Liver (tissue), 8 donors: ENCODE measurements at regions not wholly inside any gene's neighbourhood (a gene's known extent, or its start where the extent isn't known, plus 50 kb on each side); places are given as distances from the start of the nearest gene placed in this dataset.

Experiments
- DNase-seq: peaks from one replicate; pipeline ENCODE4 v3.0.0-alpha.2; 2017; ENCODE audit warnings: low spot score
- H3K27ac ChIP-seq, 2 donors: one replicate each; pipeline ENCODE4 v1.7.0; 2013; ENCODE audit warnings: inconsistent platforms in 2 of 2, low read length in 2 of 2, control low read depth in 1 of 2, low read depth in 1 of 2, mild to moderate bottlenecking in 1 of 2
- H3K27me3 ChIP-seq, 4 donors: one replicate each; pipeline versions ENCODE4 v1.6.1 to v1.7.0; 2013; ENCODE audit warnings: low read length in 3 of 4, inconsistent platforms in 1 of 4, mild to moderate bottlenecking in 1 of 4, moderate library complexity in 1 of 4; ENCODE audit not compliant: control insufficient read depth in 4 of 4, insufficient read depth in 4 of 4
- H3K36me3 ChIP-seq, 4 donors: one replicate each; pipeline versions ENCODE4 v1.6.1 to v1.7.0; 2013; ENCODE audit warnings: low read length in 3 of 4, mild to moderate bottlenecking in 3 of 4, low read depth in 1 of 4, moderate library complexity in 1 of 4; ENCODE audit not compliant: control insufficient read depth in 4 of 4, insufficient read depth in 3 of 4
- H3K4me1 ChIP-seq, 4 donors: one replicate each; pipeline versions ENCODE4 v1.6.1 to v1.7.0; 2013; ENCODE audit warnings: low read length in 3 of 4, mild to moderate bottlenecking in 3 of 4, moderate library complexity in 1 of 4; ENCODE audit not compliant: control insufficient read depth in 4 of 4, insufficient read depth in 4 of 4
- H3K4me3 ChIP-seq, 3 donors: one replicate each; pipeline versions ENCODE4 v1.6.1 to v1.7.0; 2013; ENCODE audit warnings: low read length in 3 of 3, control low read depth in 1 of 3, low read depth in 1 of 3, mild to moderate bottlenecking in 1 of 3
- H3K9ac ChIP-seq, 2 donors: one replicate each; pipeline ENCODE4 v1.7.0; 2013; ENCODE audit warnings: low read length in 2 of 2, mild to moderate bottlenecking in 2 of 2, moderate library complexity in 2 of 2, control low read depth in 1 of 2, low read depth in 1 of 2
- H3K9me3 ChIP-seq, 4 donors: one replicate each; pipeline versions ENCODE4 v1.6.1 to v1.7.0; 2013; ENCODE audit warnings: low read length in 3 of 4; ENCODE audit not compliant: control insufficient read depth in 4 of 4
- EGR1 ChIP-seq, 2 donors: IDR thresholded peaks; 2 replicates each; pipeline ENCODE4 v1.6.1; 2016 to 2018; ENCODE audit warnings: antibody characterized with exemption in 2 of 2, low read depth in 2 of 2
- FOXA1 ChIP-seq: IDR thresholded peaks from 2 replicates; pipeline ENCODE4 v1.6.1; 2016; ENCODE audit warnings: antibody characterized with exemption
- FOXA2 ChIP-seq: IDR thresholded peaks from 2 replicates; pipeline ENCODE4 v1.6.1; 2016; ENCODE audit warnings: antibody characterized with exemption
- HNF4G ChIP-seq: IDR thresholded peaks from 2 replicates; pipeline ENCODE4 v1.6.1; 2016; ENCODE audit warnings: antibody characterized with exemption
- JUND ChIP-seq, 2 donors: IDR thresholded peaks; 2 replicates each; pipeline ENCODE4 v1.6.1; 2016; ENCODE audit warnings: antibody characterized with exemption in 2 of 2
- NR2F2 ChIP-seq: IDR thresholded peaks from 2 replicates; pipeline ENCODE4 v1.6.1; 2016; ENCODE audit warnings: antibody characterized with exemption
- RAD21 ChIP-seq, 2 donors: IDR thresholded peaks; 2 replicates each; pipeline ENCODE4 v1.6.1; 2016; ENCODE audit warnings: antibody characterized with exemption in 2 of 2, mild to moderate bottlenecking in 2 of 2
- RXRA ChIP-seq, 2 donors: IDR thresholded peaks; 2 replicates each; pipeline ENCODE4 v1.6.1; 2017 to 2018; ENCODE audit warnings: antibody characterized with exemption in 2 of 2, mild to moderate bottlenecking in 1 of 2
- SP1 ChIP-seq: IDR thresholded peaks from 2 replicates; pipeline ENCODE4 v1.6.1; 2018; ENCODE audit warnings: antibody characterized with exemption, mild to moderate bottlenecking
- TAF1 ChIP-seq: conservative IDR thresholded peaks from 2 replicates; pipeline ENCODE4 v1.6.1; 2016; ENCODE audit warnings: antibody characterized with exemption, mild to moderate bottlenecking
- YY1 ChIP-seq: IDR thresholded peaks from 2 replicates; pipeline ENCODE4 v1.6.1; 2016; ENCODE audit warnings: antibody characterized with exemption, mild to moderate bottlenecking
- WGBS: extraction: QIAGEN DNeasy Blood & Tissue Kit; methylation state at CpG from one replicate; pipeline ENCODE4 v1.1.7; 2013; 5-methylcytosine and 5-hydroxymethylcytosine counted together
- TF ChIP-seq, protein P1 (sequence below): fragments of 150-350 bp; IDR thresholded peaks from 2 replicates; pipeline ENCODE4 v1.5.1; 2017; ENCODE audit warnings: improper control_type of control experiment, low read depth, low read length; ENCODE audit not compliant: missing input control
- TF ChIP-seq, protein P2 (sequence below): IDR thresholded peaks from 2 replicates; pipeline ENCODE4 v1.6.1; 2016; ENCODE audit warnings: antibody characterized with exemption
- TF ChIP-seq, protein P3 (sequence below): IDR thresholded peaks from 2 replicates; pipeline ENCODE4 v1.6.1; 2016; ENCODE audit warnings: antibody characterized with exemption
- donor health status: healthy.
- donor health status: healthy.
- donor health status: healthy.
- donor health status: healthy.
- donor health status: healthy.

DNA sequence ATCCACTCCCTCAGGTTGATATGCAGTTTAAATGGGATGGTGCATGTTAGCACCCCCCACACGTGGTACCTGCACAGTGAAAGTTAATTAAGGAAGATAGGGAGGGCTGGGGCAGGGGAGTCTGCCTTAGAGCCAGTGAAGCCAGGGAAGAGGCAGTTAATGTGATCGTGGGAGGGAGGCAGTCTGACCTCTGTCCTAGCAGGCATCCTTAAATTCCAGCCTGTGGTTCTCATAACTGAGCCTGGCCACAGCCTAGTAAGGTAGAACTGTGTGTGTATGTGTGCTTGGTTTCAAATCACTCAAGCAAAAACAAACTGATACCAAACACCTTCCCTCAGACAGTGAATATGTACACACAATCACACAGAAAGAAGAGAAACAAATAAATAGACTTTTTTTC is 319.1 kb upstream of the TLE3 start:
- TF ChIP-seq RAD21 (IDR thresholded peaks at IDR 0.05) (no peak), EGR1 (IDR thresholded peaks at IDR 0.05; ENCODE audit: low read depth in 2 of 2) (no peak), FOXA2 (no peak), RXRA (IDR thresholded peaks at IDR 0.05) (no peak), JUND (IDR thresholded peaks at IDR 0.05) (no peak), TAF1 (no peak)
- TF ChIP-seq, protein P1, sequence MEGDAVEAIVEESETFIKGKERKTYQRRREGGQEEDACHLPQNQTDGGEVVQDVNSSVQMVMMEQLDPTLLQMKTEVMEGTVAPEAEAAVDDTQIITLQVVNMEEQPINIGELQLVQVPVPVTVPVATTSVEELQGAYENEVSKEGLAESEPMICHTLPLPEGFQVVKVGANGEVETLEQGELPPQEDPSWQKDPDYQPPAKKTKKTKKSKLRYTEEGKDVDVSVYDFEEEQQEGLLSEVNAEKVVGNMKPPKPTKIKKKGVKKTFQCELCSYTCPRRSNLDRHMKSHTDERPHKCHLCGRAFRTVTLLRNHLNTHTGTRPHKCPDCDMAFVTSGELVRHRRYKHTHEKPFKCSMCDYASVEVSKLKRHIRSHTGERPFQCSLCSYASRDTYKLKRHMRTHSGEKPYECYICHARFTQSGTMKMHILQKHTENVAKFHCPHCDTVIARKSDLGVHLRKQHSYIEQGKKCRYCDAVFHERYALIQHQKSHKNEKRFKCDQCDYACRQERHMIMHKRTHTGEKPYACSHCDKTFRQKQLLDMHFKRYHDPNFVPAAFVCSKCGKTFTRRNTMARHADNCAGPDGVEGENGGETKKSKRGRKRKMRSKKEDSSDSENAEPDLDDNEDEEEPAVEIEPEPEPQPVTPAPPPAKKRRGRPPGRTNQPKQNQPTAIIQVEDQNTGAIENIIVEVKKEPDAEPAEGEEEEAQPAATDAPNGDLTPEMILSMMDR = no peak
- Histone ChIP-seq H3K36me3 (no peaks in the 10 kb centered on the region), H3K27me3 (no peaks in the 10 kb centered on the region), H3K4me3 (no peak overlapping the region), H3K27ac (no peak overlapping the region), H3K9me3 (no peaks in the 10 kb centered on the region), H3K9ac (no peak overlapping the region), H3K4me1 (peaks cover 4 to 16% (median 15%) of the 10 kb centered on the region in 4 donors)
- DNase-seq = no peak
- WGBS = 69% methylated on average over 2 of the region's 2 CpGs

DNA sequence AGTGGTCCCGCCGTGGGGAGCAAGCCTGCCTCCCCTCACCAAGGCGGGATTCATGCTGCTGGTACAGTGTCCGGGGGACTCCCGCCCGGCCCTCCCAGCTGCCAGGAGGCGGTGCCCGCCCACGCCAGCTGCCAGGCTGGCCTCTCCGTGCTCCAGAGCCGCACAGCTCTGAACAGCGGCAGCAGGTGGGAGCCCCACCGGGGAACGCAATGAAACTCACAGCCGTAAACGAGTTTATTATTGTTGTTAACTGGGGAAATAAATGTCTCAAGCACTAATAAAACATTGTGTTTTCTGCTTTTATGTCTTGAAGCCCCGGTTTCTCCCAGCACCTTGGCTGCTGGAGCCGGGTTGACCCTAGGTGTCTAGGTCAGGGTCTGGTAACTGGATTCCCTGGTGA is 317.7 kb upstream of the TLE3 start:
- no peaks in the 10 kb centered on the region for H3K36me3 ChIP-seq
- H3K4me3 ChIP-seq = no peak overlapping the region
- H3K27ac ChIP-seq = no peak overlapping the region
- TF ChIP-seq SP1 = no peak
- TF ChIP-seq NR2F2 = no peak
- H3K9ac ChIP-seq = no peak overlapping the region
- DNase-seq = no peak
- H3K4me1 ChIP-seq = peaks cover under 1 to 4% (median 2%) of the 10 kb centered on the region in 4 donors
- H3K27me3 ChIP-seq = no peaks in the 10 kb centered on the region
- H3K9me3 ChIP-seq = no peaks in the 10 kb centered on the region
- WGBS = 88% methylated on average over 18 of the region's 18 CpGs

DNA sequence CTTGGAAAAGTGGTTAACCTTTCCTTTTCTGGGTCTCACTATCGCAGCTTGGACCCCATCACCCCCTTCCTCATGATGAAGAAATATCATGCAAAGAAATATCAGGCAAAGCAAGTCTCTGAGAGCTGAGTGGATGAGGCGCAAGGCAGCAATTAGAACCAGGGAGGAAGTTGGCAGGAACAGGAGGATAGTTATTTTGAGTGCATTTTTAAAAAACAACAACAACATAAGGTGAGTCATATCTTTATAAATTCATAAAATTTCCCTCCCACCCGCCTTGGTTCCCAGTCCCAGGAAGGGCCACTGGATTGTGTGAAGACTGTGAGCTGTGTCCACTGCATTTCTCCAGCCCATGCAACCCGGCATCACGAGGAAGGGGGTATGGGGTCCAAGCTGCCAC is 316.9 kb upstream of the TLE3 start:
- H3K27ac ChIP-seq = no peak overlapping the region
- TF ChIP-seq SP1 = no peak
- TF ChIP-seq, protein P2, sequence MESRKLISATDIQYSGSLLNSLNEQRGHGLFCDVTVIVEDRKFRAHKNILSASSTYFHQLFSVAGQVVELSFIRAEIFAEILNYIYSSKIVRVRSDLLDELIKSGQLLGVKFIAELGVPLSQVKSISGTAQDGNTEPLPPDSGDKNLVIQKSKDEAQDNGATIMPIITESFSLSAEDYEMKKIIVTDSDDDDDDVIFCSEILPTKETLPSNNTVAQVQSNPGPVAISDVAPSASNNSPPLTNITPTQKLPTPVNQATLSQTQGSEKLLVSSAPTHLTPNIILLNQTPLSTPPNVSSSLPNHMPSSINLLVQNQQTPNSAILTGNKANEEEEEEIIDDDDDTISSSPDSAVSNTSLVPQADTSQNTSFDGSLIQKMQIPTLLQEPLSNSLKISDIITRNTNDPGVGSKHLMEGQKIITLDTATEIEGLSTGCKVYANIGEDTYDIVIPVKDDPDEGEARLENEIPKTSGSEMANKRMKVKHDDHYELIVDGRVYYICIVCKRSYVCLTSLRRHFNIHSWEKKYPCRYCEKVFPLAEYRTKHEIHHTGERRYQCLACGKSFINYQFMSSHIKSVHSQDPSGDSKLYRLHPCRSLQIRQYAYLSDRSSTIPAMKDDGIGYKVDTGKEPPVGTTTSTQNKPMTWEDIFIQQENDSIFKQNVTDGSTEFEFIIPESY = no peak
- TF ChIP-seq FOXA2 = no peak
- no peak for TF ChIP-seq JUND (IDR thresholded peaks at IDR 0.05)
- no peak for TF ChIP-seq RAD21 (IDR thresholded peaks at IDR 0.05)
- no peak for TF ChIP-seq HNF4G
- no peak for TF ChIP-seq FOXA1
- TF ChIP-seq NR2F2 = no peak
- TF ChIP-seq, protein P3, sequence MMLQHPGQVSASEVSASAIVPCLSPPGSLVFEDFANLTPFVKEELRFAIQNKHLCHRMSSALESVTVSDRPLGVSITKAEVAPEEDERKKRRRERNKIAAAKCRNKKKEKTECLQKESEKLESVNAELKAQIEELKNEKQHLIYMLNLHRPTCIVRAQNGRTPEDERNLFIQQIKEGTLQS = no peak
- no peak for TF ChIP-seq YY1
- TF ChIP-seq RXRA (IDR thresholded peaks at IDR 0.05) = no peak
- 92% methylated on average over 5 of the region's 5 CpGs for WGBS
- H3K9ac ChIP-seq = no peak overlapping the region
- no peaks in the 10 kb centered on the region for H3K36me3 ChIP-seq
- no peak for DNase-seq
- no peaks in the 10 kb centered on the region for H3K27me3 ChIP-seq
- H3K4me3 ChIP-seq = no peak overlapping the region
- no peaks in the 10 kb centered on the region for H3K9me3 ChIP-seq
- H3K4me1 ChIP-seq = no peaks in the 10 kb centered on the region
